IMR-90 (cell line): ENCODE measurements at regions not wholly inside any gene's neighbourhood (a gene's known extent, or its start where the extent isn't known, plus 50 kb on each side); places are given as distances from the start of the nearest gene placed in this dataset.

Experiments used
- ATAC-seq: fragments of 200-7000 bp; cut with Tn5 transposase; 2 replicates; pipeline ENCODE4 v1.9.1; 2020; ENCODE audit warnings: low read depth, mild to moderate bottlenecking, moderate library complexity
- BruUV-seq: library from RNA; stranded (reverse); fragments of 400-500 nt; replicated peaks from 2 replicates; lab custom pipeline; 2021; lab: Mats Ljungman, UMichigan
- CTCF ChIA-PET: fragments of 300-600 bp; formaldehyde crosslinking; extraction: SDS; loops from one replicate; lab custom pipeline; 2021; ENCODE audit warnings: antibody characterized with exemption; lab: Yijun Ruan, JAX
- POLR2A ChIA-PET: fragments of 300-600 bp; sonication (Branson Sonifier 250); formaldehyde crosslinking; loops from one replicate; lab custom pipeline; 2022; ENCODE audit warnings: antibody characterized with exemption; ENCODE audit not compliant: unreplicated experiment; lab: Charles Lee
- DNase-seq: peaks from one replicate; pipeline ENCODE4 v3.0.0; 2013
- H2AFZ ChIP-seq: replicated peaks from 2 replicates; pipeline ENCODE3; 2013; ENCODE audit warnings: low read length, mild to moderate bottlenecking; ENCODE audit not compliant: poor library complexity
- H2AK5ac ChIP-seq: 2 replicates; pipeline ENCODE4 v1.6.1; 2013; ENCODE audit warnings: low read depth, low read length, inconsistent platforms
- H2AK9ac ChIP-seq: replicated peaks from 2 replicates; pipeline ENCODE3; 2013; ENCODE audit warnings: mild to moderate bottlenecking, low read depth, low read length, moderate library complexity; ENCODE audit not compliant: poor library complexity
- H2BK120ac ChIP-seq: 2 replicates; pipeline ENCODE4 v1.6.1; 2013; ENCODE audit warnings: low read depth, low read length, inconsistent platforms
- H2BK15ac ChIP-seq: 3 replicates; pipeline ENCODE4 v1.6.1; 2013; ENCODE audit warnings: low read depth, low read length, inconsistent platforms
- H2BK20ac ChIP-seq: 2 replicates; pipeline ENCODE4 v1.6.1; 2013; ENCODE audit warnings: low read depth, mild to moderate bottlenecking, inconsistent platforms, low read length, moderate library complexity
- H2BK5ac ChIP-seq: 2 replicates; pipeline ENCODE4 v1.6.1; 2013; ENCODE audit warnings: mild to moderate bottlenecking, low read depth, low read length, inconsistent platforms; ENCODE audit not compliant: poor library complexity, severe bottlenecking
- H3K14ac ChIP-seq: replicated peaks from 2 replicates; pipeline ENCODE4 v1.6.1; 2013; ENCODE audit warnings: low read depth, low read length, inconsistent platforms
- H3K18ac ChIP-seq: 2 replicates; pipeline ENCODE4 v1.6.1; 2013; ENCODE audit warnings: low read depth, low read length, control low read depth
- H3K23ac ChIP-seq: 2 replicates; pipeline ENCODE4 v1.6.1; 2013; ENCODE audit warnings: low read depth, low read length, inconsistent platforms
- H3K27ac ChIP-seq: 2 replicates; pipeline ENCODE4 v1.5.1; 2013; ENCODE audit warnings: mild to moderate bottlenecking, control low read depth, low read length; ENCODE audit not compliant: insufficient read depth
- H3K27me3 ChIP-seq: 2 replicates; pipeline ENCODE4 v1.6.1; 2013; ENCODE audit warnings: low read length; ENCODE audit not compliant: control insufficient read depth, insufficient read depth
- H3K36me3 ChIP-seq: 2 replicates; pipeline ENCODE4 v1.6.1; 2013; ENCODE audit warnings: low read length, mixed read lengths; ENCODE audit not compliant: control insufficient read depth, insufficient read depth
- H3K4ac ChIP-seq: 2 replicates; pipeline ENCODE4 v1.6.1; 2013; ENCODE audit warnings: low read depth, low read length, inconsistent platforms
- H3K4me1 ChIP-seq: 2 replicates; pipeline ENCODE4 v1.6.1; 2013; ENCODE audit warnings: low read length, mixed read lengths; ENCODE audit not compliant: control insufficient read depth, insufficient read depth
- H3K4me2 ChIP-seq: 2 replicates; pipeline ENCODE4 v1.6.1; 2013; ENCODE audit warnings: low read depth, mild to moderate bottlenecking, control low read depth, low read length, moderate library complexity
- H3K4me3 ChIP-seq: 2 replicates; pipeline ENCODE4 v1.5.1; 2013; ENCODE audit warnings: low read depth, mild to moderate bottlenecking, control low read depth, low read length, moderate library complexity; ENCODE audit not compliant: insufficient read depth
- H3K56ac ChIP-seq: 2 replicates; pipeline ENCODE4 v1.6.1; 2013; ENCODE audit warnings: low read length, inconsistent platforms; ENCODE audit not compliant: insufficient read depth; ENCODE audit errors: extremely low read depth
- H3K79me1 ChIP-seq, 2 experiments: 2 replicates each; pipeline ENCODE4 v1.6.1; 2013; ENCODE audit warnings: low read length in 2 of 2, inconsistent platforms in 1 of 2, low read depth in 1 of 2
- H3K9ac ChIP-seq: 2 replicates; pipeline ENCODE4 v1.6.1; 2013; ENCODE audit warnings: low read depth, low read length, control low read depth
- H3K9me1 ChIP-seq: 2 replicates; pipeline ENCODE4 v1.6.1; 2013; ENCODE audit warnings: low read length, inconsistent platforms; ENCODE audit not compliant: insufficient read depth
- H3K9me3 ChIP-seq: 2 replicates; pipeline ENCODE4 v1.6.1; 2013; ENCODE audit warnings: low read length; ENCODE audit not compliant: control insufficient read depth, insufficient read depth
- H4K20me1 ChIP-seq: 2 replicates; pipeline ENCODE4 v1.6.1; 2013; ENCODE audit warnings: low read length, inconsistent platforms; ENCODE audit not compliant: insufficient read depth
- H4K5ac ChIP-seq: 2 replicates; pipeline ENCODE4 v1.6.1; 2013; ENCODE audit warnings: mild to moderate bottlenecking, low read depth, low read length, control low read depth
- H4K8ac ChIP-seq, 2 experiments: 2 replicates each; pipeline ENCODE4 v1.6.1; 2013; ENCODE audit warnings: low read depth in 2 of 2, low read length in 2 of 2, control low read depth in 1 of 2, inconsistent platforms in 1 of 2
- H4K91ac ChIP-seq: 2 replicates; pipeline ENCODE4 v1.6.1; 2013; ENCODE audit warnings: low read depth, low read length, inconsistent platforms; ENCODE audit not compliant: insufficient read depth
- BHLHE40 ChIP-seq: fragments of 150-350 bp; IDR thresholded peaks from 2 replicates; pipeline ENCODE4 v1.6.1; 2016; ENCODE audit warnings: mild to moderate bottlenecking, low read depth, low read length
- CEBPB ChIP-seq: IDR thresholded peaks from 2 replicates; pipeline ENCODE4 v1.6.1; 2012; ENCODE audit warnings: low read depth, low read length, improper control_type of control experiment
- CHD1 ChIP-seq: IDR thresholded peaks from 2 replicates; pipeline ENCODE4 v1.6.1; 2012; ENCODE audit warnings: low read depth, low read length, improper control_type of control experiment
- ELK1 ChIP-seq: fragments of 150-350 bp; IDR thresholded peaks from 2 replicates; pipeline ENCODE4 v1.6.1; 2016; ENCODE audit warnings: low read depth, mild to moderate bottlenecking, low read length, moderate library complexity, borderline replicate concordance
- FOS ChIP-seq: fragments of 150-350 bp; IDR thresholded peaks from 2 replicates; pipeline ENCODE4 v1.6.1; 2016; ENCODE audit warnings: low read depth, low read length
- MAFK ChIP-seq: IDR thresholded peaks from 2 replicates; pipeline ENCODE4 v1.6.1; 2012; ENCODE audit warnings: low read depth, low read length, improper control_type of control experiment
- MAZ ChIP-seq: IDR thresholded peaks from 2 replicates; pipeline ENCODE4 v1.6.1; 2012; ENCODE audit warnings: low read depth, mild to moderate bottlenecking, low read length, improper control_type of control experiment, moderate library complexity, borderline replicate concordance
- MXI1 ChIP-seq: IDR thresholded peaks from 2 replicates; pipeline ENCODE4 v1.6.1; 2012; ENCODE audit warnings: low read depth, mild to moderate bottlenecking, low read length, moderate library complexity, borderline replicate concordance
- NFE2L2 ChIP-seq: fragments of 150-350 bp; IDR thresholded peaks from 2 replicates; pipeline ENCODE4 v1.6.1; 2016; ENCODE audit warnings: low read depth, mild to moderate bottlenecking, low read length
- POLR2A ChIP-seq: IDR thresholded peaks from 2 replicates; pipeline ENCODE4 v1.6.1; 2012; ENCODE audit warnings: mild to moderate bottlenecking, low read depth, low read length
- RAD21 ChIP-seq: IDR thresholded peaks from 2 replicates; pipeline ENCODE4 v1.6.1; 2012; ENCODE audit warnings: low read length, improper control_type of control experiment
- RCOR1 ChIP-seq: IDR thresholded peaks from 2 replicates; pipeline ENCODE4 v1.6.1; 2012; ENCODE audit warnings: mild to moderate bottlenecking, low read length, improper control_type of control experiment; ENCODE audit not compliant: insufficient replicate concordance
- RFX5 ChIP-seq: IDR thresholded peaks from 2 replicates; pipeline ENCODE4 v1.8.0; 2012; ENCODE audit warnings: low read depth, mild to moderate bottlenecking, low read length, moderate library complexity
- SMC3 ChIP-seq: fragments of 150-350 bp; IDR thresholded peaks from 2 replicates; pipeline ENCODE4 v1.6.1; 2016; ENCODE audit warnings: low read depth, mild to moderate bottlenecking, antibody characterized with exemption, low read length, moderate library complexity
- WGBS, 2 experiments: methylation state at CpG; one replicate each; pipeline versions ENCODE4 v1.1.5 to v1.1.7; 2013; ENCODE audit warnings: missing lambda C conversion rate in 2 of 2; ENCODE audit not compliant: insufficient read length in 1 of 2; ENCODE audit errors: extremely low coverage in 2 of 2; 5-methylcytosine and 5-hydroxymethylcytosine counted together
- dilution Hi-C: fragments of 300-500 bp; cut with HindIII; formaldehyde crosslinking; loops from one replicate; pipeline ENCODE4 v1.14.3; 2018; ENCODE audit warnings: low sequenced_read_pairs; ENCODE audit not compliant: unreplicated experiment
- in situ Hi-C: fragments of 300-500 bp; cut with MboI; formaldehyde crosslinking; loops from 3 replicates; pipeline ENCODE4 v1.14.3; 2019; ENCODE audit warnings: low sequenced_read_pairs, inconsistent platforms, mixed read lengths
- intact Hi-C: fragments of 100-400 bp; cut with micrococcal nuclease; formaldehyde crosslinking; loops from 2 replicates; pipeline ENCODE4 v1.10.0; 2022
- TF ChIP-seq, protein P1 (sequence below): conservative IDR thresholded peaks from 2 replicates; pipeline ENCODE4 v1.5.1; 2012; ENCODE audit warnings: mild to moderate bottlenecking, low read depth, low read length, improper control_type of control experiment
- TF ChIP-seq, protein P2 (sequence below): fragments of 150-350 bp; IDR thresholded peaks from 2 replicates; pipeline ENCODE4 v1.6.1; 2017; ENCODE audit warnings: mild to moderate bottlenecking, antibody characterized with exemption, low read length, low read depth

GRCh38 chr11:109911488-109911887 lies 181.7 kb upstream of the ZC3H12C start:
- no peak overlapping the region for H4K8ac ChIP-seq
- H3K9me1 ChIP-seq: 0 out of 2 replicates have a peak, but pooled peaks cover 2% of the 10 kb centered on the region
- no peak overlapping the region for H4K91ac ChIP-seq
- TF ChIP-seq CEBPB (no peak), RCOR1 (no peak), CHD1 (no peak), SMC3 (no peak), NFE2L2 (no peak), MXI1 (no peak), RAD21 (no peak), RFX5 (no peak), ELK1 (no peak), FOS (no peak), MAZ (no peak), BHLHE40 (no peak), POLR2A (no peak), MAFK (no peak)
- TF ChIP-seq, protein P1, sequence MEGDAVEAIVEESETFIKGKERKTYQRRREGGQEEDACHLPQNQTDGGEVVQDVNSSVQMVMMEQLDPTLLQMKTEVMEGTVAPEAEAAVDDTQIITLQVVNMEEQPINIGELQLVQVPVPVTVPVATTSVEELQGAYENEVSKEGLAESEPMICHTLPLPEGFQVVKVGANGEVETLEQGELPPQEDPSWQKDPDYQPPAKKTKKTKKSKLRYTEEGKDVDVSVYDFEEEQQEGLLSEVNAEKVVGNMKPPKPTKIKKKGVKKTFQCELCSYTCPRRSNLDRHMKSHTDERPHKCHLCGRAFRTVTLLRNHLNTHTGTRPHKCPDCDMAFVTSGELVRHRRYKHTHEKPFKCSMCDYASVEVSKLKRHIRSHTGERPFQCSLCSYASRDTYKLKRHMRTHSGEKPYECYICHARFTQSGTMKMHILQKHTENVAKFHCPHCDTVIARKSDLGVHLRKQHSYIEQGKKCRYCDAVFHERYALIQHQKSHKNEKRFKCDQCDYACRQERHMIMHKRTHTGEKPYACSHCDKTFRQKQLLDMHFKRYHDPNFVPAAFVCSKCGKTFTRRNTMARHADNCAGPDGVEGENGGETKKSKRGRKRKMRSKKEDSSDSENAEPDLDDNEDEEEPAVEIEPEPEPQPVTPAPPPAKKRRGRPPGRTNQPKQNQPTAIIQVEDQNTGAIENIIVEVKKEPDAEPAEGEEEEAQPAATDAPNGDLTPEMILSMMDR: no peak
- TF ChIP-seq, protein P2, sequence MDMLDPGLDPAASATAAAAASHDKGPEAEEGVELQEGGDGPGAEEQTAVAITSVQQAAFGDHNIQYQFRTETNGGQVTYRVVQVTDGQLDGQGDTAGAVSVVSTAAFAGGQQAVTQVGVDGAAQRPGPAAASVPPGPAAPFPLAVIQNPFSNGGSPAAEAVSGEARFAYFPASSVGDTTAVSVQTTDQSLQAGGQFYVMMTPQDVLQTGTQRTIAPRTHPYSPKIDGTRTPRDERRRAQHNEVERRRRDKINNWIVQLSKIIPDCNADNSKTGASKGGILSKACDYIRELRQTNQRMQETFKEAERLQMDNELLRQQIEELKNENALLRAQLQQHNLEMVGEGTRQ: no peak
- peaks cover 2% of the 10 kb centered on the region; the same call in 1 of the 2 replicates for H3K27me3 ChIP-seq
- H3K56ac ChIP-seq: no peak overlapping the region
- no peak overlapping the region for H3K23ac ChIP-seq
- BruUV-seq: no TSS peak
- H3K4me3 ChIP-seq: no peak overlapping the region
- H4K5ac ChIP-seq: no peak overlapping the region
- no peak overlapping the region for H3K27ac ChIP-seq
- H3K9me3 ChIP-seq: no peaks in the 10 kb centered on the region
- no peak overlapping the region for H2AFZ ChIP-seq
- no CpG with 5 or more reads among the region's 2 CpGs for WGBS, 2 experiments
- in situ Hi-C loops: no loop called here
- peaks cover 6% of the 10 kb centered on the region for H3K4me1 ChIP-seq
- no peak overlapping the region for H3K4me2 ChIP-seq
- H2BK5ac ChIP-seq: no peak overlapping the region
- H2AK5ac ChIP-seq: no peak overlapping the region
- no peak overlapping the region for H3K18ac ChIP-seq
- H2BK20ac ChIP-seq: no peak overlapping the region
- no peak overlapping the region for H3K4ac ChIP-seq
- ChIA-PET CTCF (interaction anchor here (0.7 kb wide), 1 partner anchor 1534 kb away, joined by 4 read pairs; no protein-coding TSS in a partner anchor), POLR2A (no interaction called here)
- dilution Hi-C loops: no loop called here
- no peak overlapping the region for H3K9ac ChIP-seq
- no peak for DNase-seq
- no peak overlapping the region for H2AK9ac ChIP-seq
- no peaks in the 10 kb centered on the region for H4K20me1 ChIP-seq
- no peak overlapping the region for H2BK120ac ChIP-seq
- no peak overlapping the region for H3K14ac ChIP-seq
- intact Hi-C loops: no loop called here
- no peak overlapping the region for H2BK15ac ChIP-seq
- ATAC-seq: no peak
- no peaks in the 10 kb centered on the region for H3K36me3 ChIP-seq
- no peaks in the 10 kb centered on the region for H3K79me1 ChIP-seq
